Neural cell (in vitro differentiated cells): ENCODE measurements at regions not wholly inside any gene's neighbourhood (a gene's known extent, or its start where the extent isn't known, plus 50 kb on each side); places are given as distances from the start of the nearest gene placed in this dataset.

Experiments
- CTCF ChIP-seq: fragments of 450-650 bp; IDR thresholded peaks from 2 replicates; pipeline ENCODE4 v1.5.1; 2014; ENCODE audit warnings: antibody characterized with exemption, mild to moderate bottlenecking, moderate library complexity; ENCODE audit not compliant: poor library complexity, severe bottlenecking
- TAF1 ChIP-seq: IDR thresholded peaks from 2 replicates; pipeline ENCODE4 v1.6.1; 2012; ENCODE audit warnings: low read depth

- TF ChIP-seq CTCF = no peak
- TF ChIP-seq TAF1 = no peak
These were observed 323.1 kb downstream of the KCNJ3 start for GRCh38 chr2:155021618-155022017.
